ENCODE measurements at regions not wholly inside any gene's neighbourhood (a gene's known extent, or its start where the extent isn't known, plus 50 kb on each side); places are given as distances from the start of the nearest gene placed in this dataset.

- H3K4me3 ChIP-seq (ENCODE audit: low read length): no peak overlapping the region
- no peak for DNase-seq (ENCODE audit: low read depth)
- TF ChIP-seq CTCF (conservative IDR thresholded peaks at IDR 0.05; ENCODE audit: low read length): no peak
Observed at GRCh38 chr6:40714143-40714542, 127.0 kb upstream of the LRFN2 start.

- peak; percentile 29 for DNase-seq (ENCODE audit: low read depth)
- TF ChIP-seq CTCF (conservative IDR thresholded peaks at IDR 0.05; ENCODE audit: low read length): peak; percentile 45
- no peak overlapping the region for H3K4me3 ChIP-seq (ENCODE audit: low read length)
Observed at GRCh38 chr6:40713002-40713719, 126.0 kb upstream of the LRFN2 start.

- no peak for DNase-seq (ENCODE audit: low read depth)
- TF ChIP-seq CTCF (conservative IDR thresholded peaks at IDR 0.05; ENCODE audit: low read length): no peak
- no peak overlapping the region for H3K4me3 ChIP-seq (ENCODE audit: low read length)
Observed at GRCh38 chr6:40710626-40711330, 123.6 kb upstream of the LRFN2 start.

GRCh38 chr6:40708049-40708448 is 120.9 kb upstream of the LRFN2 start:
- H3K4me3 ChIP-seq (ENCODE audit: low read length): no peak overlapping the region
- TF ChIP-seq CTCF (conservative IDR thresholded peaks at IDR 0.05; ENCODE audit: low read length): no peak
- DNase-seq (ENCODE audit: low read depth): no peak

DNA sequence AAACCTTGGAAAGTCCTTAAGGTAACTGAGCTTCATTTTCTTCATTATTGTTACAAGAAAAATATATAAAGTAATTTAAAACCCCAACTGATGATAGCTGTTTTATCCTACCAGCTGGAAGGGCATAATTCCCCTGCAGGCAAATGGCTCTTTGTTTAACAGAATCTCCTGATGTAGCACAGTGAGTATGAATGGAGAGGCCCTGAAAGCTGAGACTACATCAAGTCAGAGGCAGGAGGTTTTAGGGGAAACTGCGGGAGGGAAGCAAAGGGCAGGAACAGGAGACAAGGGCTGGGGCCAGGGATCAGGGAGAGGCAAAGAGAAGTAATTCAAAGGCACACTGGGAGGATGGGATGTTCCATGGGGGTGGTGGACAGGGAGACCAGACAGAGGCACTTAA is 119.0 kb upstream of the LRFN2 start:
- no peak overlapping the region for H3K4me3 ChIP-seq (ENCODE audit: low read length)
- no peak for TF ChIP-seq CTCF (conservative IDR thresholded peaks at IDR 0.05; ENCODE audit: low read length)
- DNase-seq (ENCODE audit: low read depth): no peak

DNA sequence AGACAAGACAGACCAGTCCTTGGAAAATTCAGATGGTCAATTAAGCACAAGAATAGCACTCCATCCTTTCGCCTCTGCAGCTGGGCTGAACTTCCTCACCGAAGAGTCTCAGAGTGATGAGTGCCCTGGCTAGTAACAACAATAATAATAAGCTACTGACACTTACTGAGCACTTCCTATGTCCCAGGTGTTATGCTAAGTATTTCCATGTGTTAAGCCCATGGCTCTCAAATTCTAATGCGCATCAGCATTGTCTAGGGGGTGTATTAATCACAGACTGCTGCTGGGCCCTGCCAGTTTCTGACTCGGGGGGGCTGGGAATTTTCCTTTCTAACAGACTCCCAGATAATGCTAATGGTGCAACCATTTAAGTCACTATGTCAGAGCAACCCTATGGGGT is 118.2 kb upstream of the LRFN2 start:
- TF ChIP-seq CTCF (conservative IDR thresholded peaks at IDR 0.05; ENCODE audit: low read length): no peak
- no peak overlapping the region for H3K4me3 ChIP-seq (ENCODE audit: low read length)
- no peak for DNase-seq (ENCODE audit: low read depth)
